Tibial nerve (tissue), 4 donors: ENCODE measurements at regions not wholly inside any gene's neighbourhood (a gene's known extent, or its start where the extent isn't known, plus 50 kb on each side); places are given as distances from the start of the nearest gene placed in this dataset.

Source experiments
- EP300 ChIP-seq, 2 donors: sonication (generic); formaldehyde crosslinking; IDR thresholded peaks; one replicate each; pipeline ENCODE4 v1.6.1; 2017; ENCODE audit warnings: antibody characterized with exemption in 2 of 2, mild to moderate bottlenecking in 1 of 2
- POLR2A ChIP-seq, 2 donors: fragments of 450-650 bp; IDR thresholded peaks; one replicate each; pipeline ENCODE4 v1.6.1; 2017; ENCODE audit warnings: antibody characterized with exemption in 2 of 2, mild to moderate bottlenecking in 2 of 2, moderate library complexity in 2 of 2
- TF ChIP-seq, protein P1 (sequence below), 5 experiments: fragments of 200-600 bp in 3 of 5; fragments of 450-650 bp in 2 of 5; sonication (generic) in 3 of 5; IDR thresholded peaks; one replicate each; pipeline ENCODE4 v1.5.1; 2016 to 2019; ENCODE audit warnings: antibody characterized with exemption in 5 of 5, mild to moderate bottlenecking in 3 of 5, moderate library complexity in 2 of 5

- TF ChIP-seq POLR2A (IDR thresholded peaks at IDR 0.05) (no peak), EP300 (IDR thresholded peaks at IDR 0.05) (no peak)
- TF ChIP-seq, protein P1, sequence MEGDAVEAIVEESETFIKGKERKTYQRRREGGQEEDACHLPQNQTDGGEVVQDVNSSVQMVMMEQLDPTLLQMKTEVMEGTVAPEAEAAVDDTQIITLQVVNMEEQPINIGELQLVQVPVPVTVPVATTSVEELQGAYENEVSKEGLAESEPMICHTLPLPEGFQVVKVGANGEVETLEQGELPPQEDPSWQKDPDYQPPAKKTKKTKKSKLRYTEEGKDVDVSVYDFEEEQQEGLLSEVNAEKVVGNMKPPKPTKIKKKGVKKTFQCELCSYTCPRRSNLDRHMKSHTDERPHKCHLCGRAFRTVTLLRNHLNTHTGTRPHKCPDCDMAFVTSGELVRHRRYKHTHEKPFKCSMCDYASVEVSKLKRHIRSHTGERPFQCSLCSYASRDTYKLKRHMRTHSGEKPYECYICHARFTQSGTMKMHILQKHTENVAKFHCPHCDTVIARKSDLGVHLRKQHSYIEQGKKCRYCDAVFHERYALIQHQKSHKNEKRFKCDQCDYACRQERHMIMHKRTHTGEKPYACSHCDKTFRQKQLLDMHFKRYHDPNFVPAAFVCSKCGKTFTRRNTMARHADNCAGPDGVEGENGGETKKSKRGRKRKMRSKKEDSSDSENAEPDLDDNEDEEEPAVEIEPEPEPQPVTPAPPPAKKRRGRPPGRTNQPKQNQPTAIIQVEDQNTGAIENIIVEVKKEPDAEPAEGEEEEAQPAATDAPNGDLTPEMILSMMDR (IDR thresholded peaks at IDR 0.05) = no peak
Observed at GRCh38 chr11:110984693-110985092, 260.8 kb upstream of the POU2AF2 start.
